ENCODE measurements at regions not wholly inside any gene's neighbourhood (a gene's known extent, or its start where the extent isn't known, plus 50 kb on each side); places are given as distances from the start of the nearest gene placed in this dataset.

- no peak for TF ChIP-seq ZFP3 (CRISPR knock-in tag; IDR thresholded peaks at IDR 0.05)
- no peak for TF ChIP-seq ZNF565 (CRISPR knock-in tag; conservative IDR thresholded peaks at IDR 0.05; ENCODE audit: low read depth)
- TF ChIP-seq ZNF8 (CRISPR knock-in tag; IDR thresholded peaks at IDR 0.05), result no peak
- no peak for TF ChIP-seq CREB5 (CRISPR knock-in tag; IDR thresholded peaks at IDR 0.05; ENCODE audit: low read depth)
- no peak for TF ChIP-seq RARB (CRISPR knock-in tag; IDR thresholded peaks at IDR 0.05)
- TF ChIP-seq ZFP30 (CRISPR knock-in tag; IDR thresholded peaks at IDR 0.05), result no peak
- no peak for TF ChIP-seq PATZ1 (CRISPR knock-in tag; IDR thresholded peaks at IDR 0.05; ENCODE audit: borderline replicate concordance)
- no peak for TF ChIP-seq ESRRG (CRISPR knock-in tag; IDR thresholded peaks at IDR 0.05)
- no peak for TF ChIP-seq BACH2 (CRISPR knock-in tag; IDR thresholded peaks at IDR 0.05; ENCODE audit: borderline replicate concordance)
- no peak for TF ChIP-seq ARNTL (CRISPR knock-in tag; IDR thresholded peaks at IDR 0.05; ENCODE audit: borderline replicate concordance, low read depth)
- TF ChIP-seq SNAI2 (CRISPR knock-in tag; IDR thresholded peaks at IDR 0.05), result no peak
- no peak for TF ChIP-seq CSRNP3 (CRISPR knock-in tag; IDR thresholded peaks at IDR 0.05)
- no peak for TF ChIP-seq ZC3H10 (CRISPR knock-in tag; IDR thresholded peaks at IDR 0.05)
Observed at GRCh38 chr5:147046281-147046680, 167.7 kb upstream of the PPP2R2B start.

Data from SK-N-SH treated with all-trans-retinoic acid at 6 μM for 48 hours (cell line).